ENCODE measurements at regions not wholly inside any gene's neighbourhood (a gene's known extent, or its start where the extent isn't known, plus 50 kb on each side); places are given as distances from the start of the nearest gene placed in this dataset.

DNA sequence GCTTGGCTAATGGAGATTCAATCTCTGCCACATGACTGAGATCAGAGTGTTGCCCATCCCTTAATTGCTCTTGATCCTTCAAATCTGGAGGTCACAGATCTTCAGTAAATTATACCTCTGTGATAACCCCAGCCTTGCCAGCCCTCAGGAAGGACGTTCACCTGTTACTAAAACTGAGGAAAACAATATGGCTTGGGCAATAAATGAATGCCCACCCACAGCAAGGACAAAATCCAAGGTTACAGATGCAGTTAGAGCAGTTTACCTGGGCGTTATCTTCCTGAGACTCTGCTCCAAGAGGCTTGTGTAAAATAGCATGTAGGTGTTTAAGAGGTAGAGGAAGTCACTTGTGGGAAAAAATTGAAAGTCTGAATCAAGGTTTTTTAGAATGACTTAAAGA is 69.3 kb upstream of the MAOA start:
- no peak overlapping the region for H3K4me3 ChIP-seq
- H3K4me1 ChIP-seq, result no peaks in the 10 kb centered on the region
- no peaks in the 10 kb centered on the region for H3K36me3 ChIP-seq
- H3K27me3 ChIP-seq, result no peaks in the 10 kb centered on the region
- WGBS, 2 donors, result 47 to 72% methylated on average over 1 to 2 of the region's 2 CpGs
- ATAC-seq (ENCODE audit: low FRiP score in 2 of 2), result no peak
- no peak for DNase-seq
- H3K9me3 ChIP-seq, result no peaks in the 10 kb centered on the region
- no peak overlapping the region for H3K27ac ChIP-seq
- no peak for TF ChIP-seq POLR2AphosphoS5 (IDR thresholded peaks at IDR 0.05)
- TF ChIP-seq, protein P1, sequence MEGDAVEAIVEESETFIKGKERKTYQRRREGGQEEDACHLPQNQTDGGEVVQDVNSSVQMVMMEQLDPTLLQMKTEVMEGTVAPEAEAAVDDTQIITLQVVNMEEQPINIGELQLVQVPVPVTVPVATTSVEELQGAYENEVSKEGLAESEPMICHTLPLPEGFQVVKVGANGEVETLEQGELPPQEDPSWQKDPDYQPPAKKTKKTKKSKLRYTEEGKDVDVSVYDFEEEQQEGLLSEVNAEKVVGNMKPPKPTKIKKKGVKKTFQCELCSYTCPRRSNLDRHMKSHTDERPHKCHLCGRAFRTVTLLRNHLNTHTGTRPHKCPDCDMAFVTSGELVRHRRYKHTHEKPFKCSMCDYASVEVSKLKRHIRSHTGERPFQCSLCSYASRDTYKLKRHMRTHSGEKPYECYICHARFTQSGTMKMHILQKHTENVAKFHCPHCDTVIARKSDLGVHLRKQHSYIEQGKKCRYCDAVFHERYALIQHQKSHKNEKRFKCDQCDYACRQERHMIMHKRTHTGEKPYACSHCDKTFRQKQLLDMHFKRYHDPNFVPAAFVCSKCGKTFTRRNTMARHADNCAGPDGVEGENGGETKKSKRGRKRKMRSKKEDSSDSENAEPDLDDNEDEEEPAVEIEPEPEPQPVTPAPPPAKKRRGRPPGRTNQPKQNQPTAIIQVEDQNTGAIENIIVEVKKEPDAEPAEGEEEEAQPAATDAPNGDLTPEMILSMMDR (IDR thresholded peaks at IDR 0.05), result no peak

DNA sequence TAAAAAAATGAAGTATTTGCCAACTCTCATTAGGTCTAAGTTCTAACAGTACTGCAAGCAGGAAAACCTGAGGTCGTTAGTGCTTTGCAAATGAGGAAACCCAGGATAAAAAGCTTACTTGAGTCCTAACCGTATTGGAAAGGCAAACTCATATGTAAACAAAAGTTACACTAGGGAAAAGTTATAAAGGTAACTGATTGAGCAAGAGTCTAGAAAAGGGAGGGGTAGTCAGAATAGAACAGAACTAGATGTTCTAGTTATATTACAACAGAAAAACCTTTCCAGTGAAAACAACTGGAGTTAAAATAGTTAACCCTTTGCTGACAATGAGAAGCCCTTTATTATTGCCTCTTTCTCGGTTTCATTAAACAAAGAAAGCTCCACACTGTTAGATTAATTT is 66.4 kb upstream of the MAOA start:
- no peaks in the 10 kb centered on the region for H3K4me1 ChIP-seq
- no peaks in the 10 kb centered on the region for H3K27me3 ChIP-seq
- H3K9me3 ChIP-seq, result no peaks in the 10 kb centered on the region
- ATAC-seq (ENCODE audit: low FRiP score in 2 of 2) (peak; percentile 71 to 76), DNase-seq (no peak)
- no peaks in the 10 kb centered on the region for H3K36me3 ChIP-seq
- peak overlapping the region; percentile 51 to 74 (median 66) for H3K27ac ChIP-seq
- no peak overlapping the region for H3K4me3 ChIP-seq
- WGBS, 2 donors, result 19 to 29% methylated on average over 3 of the region's 3 CpGs
- TF ChIP-seq POLR2AphosphoS5 (IDR thresholded peaks at IDR 0.05) (no peak), POLR2A (IDR thresholded peaks at IDR 0.05) (no peak), EP300 (IDR thresholded peaks at IDR 0.05) (peak in 1 of 4 donors; percentile 63)
- TF ChIP-seq, protein P1 (IDR thresholded peaks at IDR 0.05), result no peak

DNA sequence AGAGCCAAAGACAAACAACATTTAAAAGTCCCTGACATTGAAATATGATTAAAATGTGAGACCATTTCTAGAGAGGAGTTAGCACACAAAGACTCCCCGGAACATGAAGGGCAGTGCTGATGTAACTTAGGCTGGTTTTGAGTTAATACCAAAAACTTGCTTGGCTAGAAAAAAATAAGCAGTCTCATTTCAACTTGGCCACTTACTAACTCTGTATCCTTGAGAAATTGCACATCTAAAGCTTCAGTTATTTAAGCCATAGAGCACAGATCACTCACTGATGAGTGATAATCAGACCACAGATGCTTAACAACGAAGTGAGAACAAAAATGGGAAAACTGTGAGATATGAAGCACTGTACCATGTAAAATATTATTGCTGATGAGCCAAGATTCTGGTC is 65.9 kb upstream of the MAOA start:
- 49 to 68% methylated on average over 2 of the region's 2 CpGs for WGBS, 2 donors
- DNase-seq (no peak), ATAC-seq (ENCODE audit: low FRiP score in 2 of 2) (peak in 1 of 2 donors; percentile 68)
- Histone ChIP-seq H3K36me3 (no peaks in the 10 kb centered on the region), H3K4me1 (no peaks in the 10 kb centered on the region), H3K4me3 (no peak overlapping the region), H3K27ac (peak overlapping the region; percentile 51 to 74 (median 66)), H3K27me3 (no peaks in the 10 kb centered on the region), H3K9me3 (no peaks in the 10 kb centered on the region)
- no peak for TF ChIP-seq POLR2AphosphoS5 (IDR thresholded peaks at IDR 0.05)
- TF ChIP-seq EP300 (IDR thresholded peaks at IDR 0.05), result no peak
- TF ChIP-seq, protein P1 (IDR thresholded peaks at IDR 0.05), result no peak
- no peak for TF ChIP-seq POLR2A (IDR thresholded peaks at IDR 0.05)

DNA sequence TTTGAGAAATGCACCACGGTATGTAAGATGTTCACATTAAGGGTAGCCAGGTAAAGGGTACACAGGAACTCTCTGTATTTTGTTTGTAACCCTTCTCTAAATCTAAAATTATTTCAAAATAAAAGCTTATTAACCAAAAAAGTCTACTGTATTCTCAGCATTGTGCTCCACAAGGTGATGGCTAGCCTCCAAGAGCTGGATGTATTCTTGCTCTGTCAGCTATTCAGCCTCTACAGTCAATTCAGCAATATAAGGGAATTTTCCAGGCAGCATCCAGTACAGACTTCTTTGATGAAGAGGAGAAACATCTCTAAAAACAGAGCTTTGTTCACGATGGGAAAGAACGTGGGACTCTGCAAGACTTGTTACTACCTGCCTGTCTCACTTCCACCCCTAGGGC is 63.5 kb upstream of the MAOA start:
- TF ChIP-seq, protein P1 (IDR thresholded peaks at IDR 0.05), result no peak
- TF ChIP-seq EP300 (IDR thresholded peaks at IDR 0.05) (no peak), POLR2AphosphoS5 (IDR thresholded peaks at IDR 0.05) (no peak), POLR2A (IDR thresholded peaks at IDR 0.05) (no peak)
- Histone ChIP-seq H3K36me3 (no peaks in the 10 kb centered on the region), H3K9me3 (no peaks in the 10 kb centered on the region), H3K27me3 (no peaks in the 10 kb centered on the region), H3K4me3 (no peak overlapping the region), H3K4me1 (no peaks in the 10 kb centered on the region), H3K27ac (no peak overlapping the region)
- WGBS, 2 donors, result 69 to 92% methylated on average over 1 to 3 of the region's 3 CpGs
- ATAC-seq (ENCODE audit: low FRiP score in 2 of 2) (no peak), DNase-seq (no peak)

DNA sequence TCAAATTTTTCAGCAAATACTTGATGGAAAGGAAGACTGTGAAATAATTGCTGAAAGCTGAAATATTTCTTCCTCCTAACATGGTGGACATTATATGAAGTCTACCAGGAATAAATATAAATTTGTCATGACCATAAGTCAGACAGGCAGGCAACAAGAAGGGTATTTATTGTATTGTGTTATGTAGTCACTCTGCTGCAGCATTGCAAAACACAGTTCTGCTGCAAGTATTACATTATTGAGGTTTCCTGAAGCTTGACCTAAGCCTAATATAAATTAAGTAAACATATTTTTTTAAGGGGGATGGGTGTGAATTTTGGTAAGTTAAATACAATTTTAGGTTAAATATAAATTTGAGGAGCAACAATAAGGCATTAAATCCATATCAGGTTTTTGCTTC is 60.2 kb upstream of the MAOA start:
- no peaks in the 10 kb centered on the region for H3K27me3 ChIP-seq
- TF ChIP-seq, protein P1 (IDR thresholded peaks at IDR 0.05), result no peak
- TF ChIP-seq EP300 (IDR thresholded peaks at IDR 0.05), result no peak
- no peak for TF ChIP-seq POLR2A (IDR thresholded peaks at IDR 0.05)
- TF ChIP-seq POLR2AphosphoS5 (IDR thresholded peaks at IDR 0.05), result no peak
- DNase-seq (no peak), ATAC-seq (ENCODE audit: low FRiP score in 2 of 2) (no peak)
- no peak overlapping the region for H3K27ac ChIP-seq
- no peaks in the 10 kb centered on the region for H3K9me3 ChIP-seq
- H3K4me3 ChIP-seq, result no peak overlapping the region
- no peaks in the 10 kb centered on the region for H3K36me3 ChIP-seq
- no peaks in the 10 kb centered on the region for H3K4me1 ChIP-seq
